Transverse colon (tissue), 3 donors: ENCODE measurements at regions not wholly inside any gene's neighbourhood (a gene's known extent, or its start where the extent isn't known, plus 50 kb on each side); places are given as distances from the start of the nearest gene placed in this dataset.

Source experiments
- POLR2A ChIP-seq: fragments of 450-650 bp; IDR thresholded peaks from one replicate; pipeline ENCODE4 v1.6.1; 2016; ENCODE audit warnings: antibody characterized with exemption, mild to moderate bottlenecking, moderate library complexity
- TF ChIP-seq, protein P1 (sequence below), 5 experiments: fragments of 200-600 bp in 3 of 5; fragments of 450-650 bp in 2 of 5; sonication (generic) in 3 of 5; IDR thresholded peaks; 1 replicate in 2 of 5; 2 replicates in 3 of 5; pipeline ENCODE4 v1.5.1; 2016 to 2017; ENCODE audit warnings: antibody characterized with exemption in 5 of 5, inconsistent platforms in 3 of 5, mild to moderate bottlenecking in 2 of 5, moderate library complexity in 1 of 5

DNA sequence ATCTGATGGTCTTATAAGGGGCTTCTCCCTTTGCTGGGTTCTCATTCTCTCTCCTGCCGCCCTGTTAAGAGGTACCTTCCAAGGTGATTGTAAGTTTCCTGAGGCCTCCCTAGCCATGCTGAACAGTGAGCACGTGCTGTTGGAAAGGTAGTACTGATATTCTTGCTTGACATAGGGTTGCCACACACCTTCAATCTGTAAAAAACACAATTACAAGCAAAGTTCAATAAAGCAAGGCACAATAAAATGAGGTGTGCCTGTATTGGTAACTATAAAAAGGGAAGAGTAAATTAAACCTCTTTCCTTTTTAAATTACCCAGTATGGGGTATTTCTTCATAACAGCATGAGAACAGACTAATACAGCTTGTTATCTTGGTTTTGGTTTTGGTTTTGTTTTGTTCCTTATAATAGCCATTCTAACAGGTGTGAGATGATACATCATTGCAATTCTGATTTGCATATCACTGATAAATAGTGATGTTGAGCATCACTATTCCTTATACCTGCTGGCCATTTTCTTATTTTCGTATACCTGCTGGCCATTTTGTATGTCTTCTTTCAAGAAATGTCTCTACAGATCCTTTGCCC lies 164.9 kb upstream of the TRIM24 start:
- TF ChIP-seq, protein P1, sequence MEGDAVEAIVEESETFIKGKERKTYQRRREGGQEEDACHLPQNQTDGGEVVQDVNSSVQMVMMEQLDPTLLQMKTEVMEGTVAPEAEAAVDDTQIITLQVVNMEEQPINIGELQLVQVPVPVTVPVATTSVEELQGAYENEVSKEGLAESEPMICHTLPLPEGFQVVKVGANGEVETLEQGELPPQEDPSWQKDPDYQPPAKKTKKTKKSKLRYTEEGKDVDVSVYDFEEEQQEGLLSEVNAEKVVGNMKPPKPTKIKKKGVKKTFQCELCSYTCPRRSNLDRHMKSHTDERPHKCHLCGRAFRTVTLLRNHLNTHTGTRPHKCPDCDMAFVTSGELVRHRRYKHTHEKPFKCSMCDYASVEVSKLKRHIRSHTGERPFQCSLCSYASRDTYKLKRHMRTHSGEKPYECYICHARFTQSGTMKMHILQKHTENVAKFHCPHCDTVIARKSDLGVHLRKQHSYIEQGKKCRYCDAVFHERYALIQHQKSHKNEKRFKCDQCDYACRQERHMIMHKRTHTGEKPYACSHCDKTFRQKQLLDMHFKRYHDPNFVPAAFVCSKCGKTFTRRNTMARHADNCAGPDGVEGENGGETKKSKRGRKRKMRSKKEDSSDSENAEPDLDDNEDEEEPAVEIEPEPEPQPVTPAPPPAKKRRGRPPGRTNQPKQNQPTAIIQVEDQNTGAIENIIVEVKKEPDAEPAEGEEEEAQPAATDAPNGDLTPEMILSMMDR (IDR thresholded peaks at IDR 0.05), result no peak
- TF ChIP-seq POLR2A, result no peak
